Urinary bladder (tissue), 3 donors: ENCODE measurements at regions not wholly inside any gene's neighbourhood (a gene's known extent, or its start where the extent isn't known, plus 50 kb on each side); places are given as distances from the start of the nearest gene placed in this dataset.
"Not testable (repeated sequence)": the region's sequence is repeated elsewhere in the genome, so short reads cannot be mapped to it uniquely, and the experiment has no call there.

Experiments
- DNase-seq: peaks from one replicate; pipeline ENCODE4 v3.0.0-alpha.2; 2015; ENCODE audit errors: extremely low spot score
- H3K27ac ChIP-seq: one replicate; pipeline ENCODE4 v1.5.1; 2013; ENCODE audit warnings: low read depth, mild to moderate bottlenecking, moderate library complexity
- H3K36me3 ChIP-seq: one replicate; pipeline ENCODE4 v1.6.1; 2013; ENCODE audit warnings: mild to moderate bottlenecking, moderate library complexity; ENCODE audit not compliant: insufficient read depth
- H3K4me1 ChIP-seq: one replicate; pipeline ENCODE4 v1.6.1; 2013; ENCODE audit warnings: mild to moderate bottlenecking, moderate library complexity; ENCODE audit not compliant: insufficient read depth
- H3K4me3 ChIP-seq: one replicate; pipeline ENCODE4 v1.5.1; 2013; ENCODE audit warnings: low read depth, low read length
- WGBS: extraction: QIAGEN DNeasy Blood & Tissue Kit; methylation state at CpG from one replicate; pipeline ENCODE4 v1.1.7; 2013; 5-methylcytosine and 5-hydroxymethylcytosine counted together
- donor health status: healthy with polysubstance abuse.
- donor health status: healthy.

DNA sequence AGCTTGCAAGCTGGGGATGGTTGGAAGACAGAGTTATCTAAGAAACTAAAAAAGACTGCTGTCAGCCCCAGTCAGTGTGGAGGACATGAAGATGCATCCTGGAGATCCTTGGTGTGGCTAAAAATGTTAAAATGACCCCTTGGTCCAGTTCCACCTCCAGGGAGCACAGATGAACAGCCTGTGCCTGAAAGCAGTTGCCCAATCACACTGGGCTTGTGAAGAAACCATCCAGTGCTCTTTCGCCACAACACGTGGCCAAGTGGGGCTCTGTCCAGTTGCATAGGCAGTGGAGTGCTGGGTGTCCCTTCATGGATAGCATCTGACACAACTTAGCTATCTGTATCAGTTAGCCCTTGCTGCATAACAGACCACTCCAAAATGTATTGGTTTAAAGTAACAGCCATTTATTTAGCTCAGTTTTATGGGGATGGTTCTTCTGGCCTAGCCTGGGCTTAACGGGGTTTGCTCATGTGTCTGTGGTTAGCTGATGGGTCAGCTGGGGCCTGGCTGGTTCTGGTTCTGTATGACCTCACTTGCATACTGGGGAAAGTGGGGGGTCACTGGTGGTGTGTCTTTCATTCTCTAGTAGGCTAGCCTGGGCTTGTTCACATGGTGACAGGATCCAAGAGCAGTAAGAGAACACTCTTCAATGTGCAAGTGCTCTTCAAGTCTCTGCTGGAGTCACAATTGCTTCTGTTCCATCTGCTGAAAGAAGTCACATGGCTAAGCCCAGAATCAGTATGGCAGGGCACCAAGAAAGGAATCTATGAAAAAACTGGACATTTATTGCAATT lies 226.2 kb downstream of the PDCD6IP start:
- no peaks in the 10 kb centered on the region for H3K36me3 ChIP-seq
- DNase-seq = no peak
- WGBS = 94% methylated on average over 3 of the region's 3 CpGs
- H3K27ac ChIP-seq = no peak overlapping the region
- H3K4me3 ChIP-seq = no peak overlapping the region
- H3K4me1 ChIP-seq = no peaks in the 10 kb centered on the region

DNA sequence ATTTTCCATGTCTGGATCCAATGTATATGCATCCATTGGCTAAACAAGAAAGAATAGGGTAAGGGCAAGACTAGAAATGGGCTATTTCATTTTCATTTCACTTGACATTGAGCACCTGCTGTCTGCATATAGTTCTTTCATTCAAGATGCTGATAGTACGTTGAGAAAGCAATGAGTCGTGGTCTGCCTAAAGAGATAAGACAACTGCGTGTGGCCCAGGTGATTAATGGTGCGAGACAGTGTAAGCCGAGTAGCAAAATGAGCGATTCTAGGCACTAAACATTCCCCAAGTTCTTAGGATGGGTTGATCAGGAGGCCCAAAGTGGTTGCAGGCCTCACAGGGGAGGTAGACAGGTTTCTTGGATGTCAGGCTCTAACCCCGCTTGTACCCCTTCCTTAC lies 235.4 kb downstream of the PDCD6IP start:
- H3K4me1 ChIP-seq = no peaks in the 10 kb centered on the region
- 79% methylated on average over 7 of the region's 7 CpGs for WGBS
- H3K4me3 ChIP-seq = no peak overlapping the region
- DNase-seq = no peak
- no peaks in the 10 kb centered on the region for H3K36me3 ChIP-seq
- H3K27ac ChIP-seq = no peak overlapping the region

DNA sequence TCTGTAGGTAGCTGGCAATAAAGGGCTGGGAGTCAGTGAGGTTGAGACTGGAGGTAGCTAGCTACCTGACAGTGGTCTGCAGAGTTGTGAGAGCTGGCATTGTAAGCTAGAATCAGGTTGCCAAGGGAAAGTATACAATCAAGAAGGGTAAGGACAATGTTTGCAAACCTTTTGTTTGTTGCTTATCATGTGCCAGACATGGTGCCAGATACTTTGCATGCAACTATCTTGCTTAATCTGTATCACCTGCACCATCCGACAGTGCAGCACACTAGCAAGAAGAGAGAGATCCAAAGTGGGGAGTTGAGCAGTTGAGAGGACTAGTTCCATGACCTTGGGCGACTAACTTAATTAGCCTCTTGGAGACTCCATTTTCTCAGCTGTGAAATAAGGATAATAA lies 236.4 kb downstream of the PDCD6IP start:
- Histone ChIP-seq H3K36me3 (no peaks in the 10 kb centered on the region), H3K4me3 (no peak overlapping the region), H3K4me1 (no peaks in the 10 kb centered on the region), H3K27ac (no peak overlapping the region)
- DNase-seq = no peak
- 89% methylated on average over 2 of the region's 2 CpGs for WGBS

DNA sequence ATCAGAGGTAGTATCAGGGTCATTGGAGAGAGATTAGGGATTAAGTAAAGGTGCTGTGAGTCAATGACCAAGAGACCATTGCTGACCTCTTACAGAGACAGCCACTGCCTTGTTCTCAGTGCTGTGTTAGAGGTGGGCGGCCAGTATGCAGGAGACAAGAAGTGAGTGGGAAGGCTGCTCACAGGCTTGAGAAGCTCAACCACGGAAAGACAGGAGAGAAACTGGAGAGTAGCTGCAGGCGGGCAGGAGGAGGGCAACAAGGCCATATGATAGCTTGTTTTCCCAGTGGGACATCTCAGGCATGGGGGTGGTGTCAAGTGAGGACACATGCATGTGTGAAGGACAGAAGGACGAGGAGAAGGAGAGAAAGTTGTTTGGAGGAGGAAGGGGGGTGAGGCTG lies 237.3 kb downstream of the PDCD6IP start:
- no peak overlapping the region for H3K4me3 ChIP-seq
- no peak for DNase-seq
- H3K4me1 ChIP-seq = no peaks in the 10 kb centered on the region
- H3K27ac ChIP-seq = no peak overlapping the region
- 81% methylated on average over 4 of the region's 4 CpGs for WGBS
- H3K36me3 ChIP-seq = no peaks in the 10 kb centered on the region

DNA sequence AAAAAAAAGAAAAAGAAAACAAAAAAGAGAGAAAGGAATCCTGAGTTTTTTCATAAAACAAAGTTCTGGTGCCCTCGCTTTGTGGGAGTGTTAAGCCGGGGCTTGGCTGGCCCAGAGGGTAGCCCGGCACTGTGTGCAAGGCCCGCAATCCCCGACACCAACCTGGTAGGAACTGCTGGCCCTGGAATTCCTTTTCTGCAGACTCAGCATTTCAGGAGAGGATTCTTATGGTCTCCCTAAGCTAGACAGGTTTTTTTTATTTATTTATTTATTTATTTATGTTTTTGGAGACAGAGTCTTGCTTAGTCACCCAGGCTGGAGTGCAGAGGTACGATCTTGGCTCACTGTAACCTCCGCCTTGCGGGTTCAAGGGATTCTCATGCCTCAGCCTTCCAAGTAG lies 238.8 kb downstream of the PDCD6IP start:
- H3K27ac ChIP-seq = no peak overlapping the region
- WGBS = 94% methylated on average over 8 of the region's 8 CpGs
- no peaks in the 10 kb centered on the region for H3K36me3 ChIP-seq
- no peaks in the 10 kb centered on the region for H3K4me1 ChIP-seq
- DNase-seq = no peak
- H3K4me3 ChIP-seq = no peak overlapping the region

GRCh38 chr3:34038131-34038530 lies 239.7 kb downstream of the PDCD6IP start:
- no peak overlapping the region for H3K27ac ChIP-seq
- 64% methylated on average over 2 of the region's 2 CpGs for WGBS

GRCh38 chr3:34046154-34046553 lies 247.7 kb downstream of the PDCD6IP start:
- WGBS = 77% methylated on average over 1 of the region's 1 CpG
- Histone ChIP-seq H3K4me1 (no peaks in the 10 kb centered on the region), H3K36me3 (no peaks in the 10 kb centered on the region), H3K4me3 (no peak overlapping the region), H3K27ac (no peak overlapping the region)
- DNase-seq = no peak

More at GRCh38 chr3:34038131-34038530, 239.7 kb downstream of the PDCD6IP start:
- Histone ChIP-seq H3K36me3 (no peaks in the 10 kb centered on the region), H3K4me1 (no peaks in the 10 kb centered on the region), H3K4me3 (no peak overlapping the region)
- DNase-seq = no peak

- 73% methylated on average over 3 of the region's 3 CpGs for WGBS
- no peaks in the 10 kb centered on the region for H3K36me3 ChIP-seq
- DNase-seq = no peak
- no peak overlapping the region for H3K4me3 ChIP-seq
- no peak overlapping the region for H3K27ac ChIP-seq
- no peaks in the 10 kb centered on the region for H3K4me1 ChIP-seq
Measured at GRCh38 chr3:34053626-34054025, 255.2 kb downstream of the PDCD6IP start.

DNA sequence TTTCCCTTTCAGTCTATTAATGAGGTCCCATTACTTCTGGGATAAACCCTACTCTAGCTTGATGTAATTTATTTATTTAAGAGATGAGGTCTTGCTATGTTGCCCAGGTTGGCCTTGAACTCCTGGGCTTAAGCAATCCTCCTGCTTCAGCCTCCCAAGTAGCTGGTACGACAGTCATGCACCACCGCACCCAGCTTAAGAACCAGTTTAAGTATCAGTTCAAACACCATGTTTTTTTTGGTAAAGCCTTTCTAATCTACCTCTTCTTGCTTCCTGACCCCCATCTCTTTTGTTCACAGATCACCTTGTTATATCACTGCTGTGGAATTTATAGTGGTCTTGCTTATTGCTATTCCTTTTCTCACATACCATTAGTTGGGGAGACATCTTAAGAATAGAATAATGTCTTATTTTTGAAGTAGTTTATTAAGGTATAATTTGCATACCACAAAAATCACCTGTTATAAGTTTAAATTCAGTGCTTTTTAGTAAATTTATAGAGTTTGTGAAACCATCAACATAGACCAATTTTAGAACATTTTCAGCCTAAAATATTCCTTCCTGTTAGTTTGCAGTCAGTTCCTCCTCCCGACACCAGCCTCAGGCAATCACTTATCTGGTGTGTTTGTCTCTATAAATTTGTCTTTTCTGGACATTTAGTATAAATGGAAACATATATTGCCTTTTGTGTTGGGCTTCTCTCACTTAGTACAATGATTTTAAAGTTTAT lies 257.9 kb downstream of the PDCD6IP start:
- WGBS = 82% methylated on average over 3 of the region's 3 CpGs
- Histone ChIP-seq H3K4me3 (no peak overlapping the region), H3K36me3 (no peaks in the 10 kb centered on the region), H3K27ac (no peak overlapping the region), H3K4me1 (no peaks in the 10 kb centered on the region)
- no peak for DNase-seq

DNA sequence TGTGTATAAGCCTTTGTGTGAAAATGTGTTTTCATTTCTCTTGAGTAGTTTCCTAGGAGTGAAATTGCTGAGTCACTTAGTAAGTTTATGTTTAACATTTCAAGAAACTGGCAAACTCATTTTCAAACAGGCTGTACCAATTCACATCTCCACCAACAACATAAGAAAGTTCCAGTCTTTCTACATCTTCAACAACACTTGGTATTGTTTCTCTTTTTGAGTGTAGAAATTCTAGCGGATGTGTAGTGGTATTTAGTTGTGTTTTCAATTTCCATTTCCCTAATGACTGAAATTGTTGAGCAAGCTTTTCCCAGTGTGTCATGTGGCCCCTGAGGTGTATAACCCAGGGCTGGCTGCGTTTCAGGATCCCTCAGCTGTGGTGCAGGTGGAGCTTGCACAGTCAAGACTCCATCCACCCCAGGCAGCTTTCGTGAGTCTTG lies 258.5 kb downstream of the PDCD6IP start:
- DNase-seq = no peak
- H3K4me1 ChIP-seq = no peaks in the 10 kb centered on the region
- H3K27ac ChIP-seq = no peak overlapping the region
- WGBS = 81% methylated on average over 3 of the region's 3 CpGs
- H3K36me3 ChIP-seq = no peaks in the 10 kb centered on the region
- no peak overlapping the region for H3K4me3 ChIP-seq

- not testable (repeated sequence) for H3K4me1 ChIP-seq, H3K27ac ChIP-seq, H3K36me3 ChIP-seq, H3K4me3 ChIP-seq, DNase-seq
- 92% methylated on average over 1 of the region's 1 CpG for WGBS
Measured at GRCh38 chr3:34060995-34061394, 262.6 kb downstream of the PDCD6IP start.

- WGBS = 69% methylated on average over 2 of the region's 2 CpGs
- H3K4me1 ChIP-seq = no peaks in the 10 kb centered on the region
- DNase-seq = no peak
- H3K4me3 ChIP-seq = no peak overlapping the region
- no peak overlapping the region for H3K27ac ChIP-seq
- H3K36me3 ChIP-seq = no peaks in the 10 kb centered on the region
Measured at GRCh38 chr3:34065901-34066300, 267.5 kb downstream of the PDCD6IP start.

DNA sequence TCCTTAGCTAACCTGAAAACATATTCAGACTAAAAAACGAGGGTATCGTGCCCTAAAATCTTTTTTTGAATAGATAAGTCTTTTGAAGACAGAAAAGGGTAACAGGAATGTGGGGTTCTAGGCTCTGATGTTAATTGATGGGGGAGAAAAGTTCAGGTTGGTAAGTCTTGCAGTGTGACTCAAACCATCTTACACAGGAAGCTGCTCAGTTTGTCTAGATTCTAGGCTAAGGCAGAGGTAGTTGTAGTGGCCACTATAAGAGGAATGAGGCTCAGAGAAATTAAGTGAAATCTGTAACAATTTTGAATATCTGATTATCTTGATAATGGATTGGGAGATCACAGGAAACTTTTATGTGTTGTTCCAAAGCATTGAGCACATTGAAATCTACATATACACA lies 267.9 kb downstream of the PDCD6IP start:
- Histone ChIP-seq H3K4me3 (no peak overlapping the region), H3K27ac (no peak overlapping the region), H3K36me3 (no peaks in the 10 kb centered on the region), H3K4me1 (no peaks in the 10 kb centered on the region)
- no peak for DNase-seq
- WGBS = 81% methylated on average over 2 of the region's 2 CpGs

DNA sequence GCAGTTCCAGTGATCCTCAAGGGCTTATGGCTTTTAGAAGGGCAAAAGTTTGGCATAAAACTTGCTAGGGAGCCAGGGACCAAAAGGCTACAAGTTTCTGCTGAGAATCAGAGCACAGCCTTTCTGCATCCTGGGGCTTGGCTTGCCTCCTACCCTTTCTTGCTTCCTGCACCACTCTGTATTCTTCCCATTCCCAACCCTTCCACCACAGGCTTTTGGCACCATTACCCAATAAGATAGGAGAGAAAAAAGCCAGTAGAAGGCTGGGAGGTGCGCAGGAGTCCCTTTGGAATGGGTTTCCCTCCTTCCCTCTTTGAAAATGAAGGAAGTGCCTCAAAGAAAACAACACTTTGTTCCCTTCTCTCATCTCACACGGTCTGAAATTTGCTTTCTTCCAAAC lies 268.6 kb downstream of the PDCD6IP start:
- WGBS = 48% methylated on average over 2 of the region's 2 CpGs
- no peak overlapping the region for H3K27ac ChIP-seq
- no peak for DNase-seq

More for the DNA sequence above, 268.6 kb downstream of the PDCD6IP start:
- Histone ChIP-seq H3K4me1 (no peaks in the 10 kb centered on the region), H3K36me3 (no peaks in the 10 kb centered on the region), H3K4me3 (no peak overlapping the region)
